Esophagus muscularis mucosa (tissue), 3 donors: ENCODE measurements at regions not wholly inside any gene's neighbourhood (a gene's known extent, or its start where the extent isn't known, plus 50 kb on each side); places are given as distances from the start of the nearest gene placed in this dataset.

Experiments
- CTCF ChIP-seq, 3 experiments: fragments of 200-600 bp in 2 of 3; fragments of 450-650 bp in 1 of 3; sonication (generic) in 2 of 3; IDR thresholded peaks; one replicate each; pipeline ENCODE4 v1.5.1; 2017 to 2019; ENCODE audit warnings: antibody characterized with exemption in 3 of 3, mild to moderate bottlenecking in 2 of 3, moderate library complexity in 1 of 3
- POLR2AphosphoS5 ChIP-seq, 2 donors: sonication (generic); formaldehyde crosslinking; IDR thresholded peaks; one replicate each; pipeline ENCODE4 v1.6.1; 2017; ENCODE audit warnings: antibody characterized with exemption in 2 of 2

DNA sequence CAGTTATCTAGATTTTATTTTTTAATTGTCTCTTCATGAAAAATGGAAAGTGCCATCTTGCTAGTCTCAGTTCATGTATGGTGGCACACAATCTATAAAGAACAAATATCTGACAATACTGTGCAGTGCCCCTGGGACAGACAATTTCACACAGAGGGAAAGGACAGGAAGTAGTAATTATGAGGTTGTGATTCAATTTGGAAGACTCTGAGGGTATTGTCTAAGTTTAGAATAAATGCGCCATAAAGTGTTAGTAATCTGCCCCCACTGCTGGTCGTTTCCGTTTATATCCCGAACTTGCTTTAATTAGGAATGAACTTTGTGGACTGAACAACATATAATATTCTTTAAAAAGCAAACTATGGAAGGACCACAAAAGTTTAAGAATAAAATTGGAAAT lies 196.4 kb upstream of the SLC24A5 start:
- TF ChIP-seq CTCF (IDR thresholded peaks at IDR 0.05) (no peak), POLR2AphosphoS5 (IDR thresholded peaks at IDR 0.05) (no peak)
